GM20431 (cell line): ENCODE measurements at regions not wholly inside any gene's neighbourhood (a gene's known extent, or its start where the extent isn't known, plus 50 kb on each side); places are given as distances from the start of the nearest gene placed in this dataset.

Experiments
- in situ Hi-C: fragments of 300-500 bp; cut with MseI, MboI; formaldehyde crosslinking; loops from one replicate; pipeline ENCODE4 v1.15.0; 2020; ENCODE audit warnings: low sequenced_read_pairs; ENCODE audit not compliant: unreplicated experiment

DNA sequence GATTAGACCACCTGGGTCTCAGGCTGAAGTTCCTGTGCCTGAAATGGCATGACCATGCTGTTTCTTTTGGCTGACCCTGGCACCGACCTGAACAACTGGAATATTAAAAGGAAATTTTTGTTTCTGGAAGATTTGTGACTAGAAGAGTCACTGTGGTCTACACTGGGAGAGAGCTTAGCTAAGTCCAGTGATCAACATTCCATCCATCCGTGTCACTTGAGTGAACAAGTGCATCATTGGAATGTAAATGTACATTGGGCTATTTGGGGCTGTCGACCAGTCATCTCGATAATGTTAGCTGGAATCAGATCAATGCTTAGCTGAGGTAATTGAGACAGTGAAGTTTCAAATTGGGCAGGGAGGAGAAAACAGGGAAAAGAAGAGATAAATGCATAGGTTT, 95.4 kb upstream of the CCDC85A start:
- in situ Hi-C loops: no loop called here

GRCh38 chr2:56089931-56090330, 93.9 kb upstream of the CCDC85A start:
- in situ Hi-C loops: no loop called here

DNA sequence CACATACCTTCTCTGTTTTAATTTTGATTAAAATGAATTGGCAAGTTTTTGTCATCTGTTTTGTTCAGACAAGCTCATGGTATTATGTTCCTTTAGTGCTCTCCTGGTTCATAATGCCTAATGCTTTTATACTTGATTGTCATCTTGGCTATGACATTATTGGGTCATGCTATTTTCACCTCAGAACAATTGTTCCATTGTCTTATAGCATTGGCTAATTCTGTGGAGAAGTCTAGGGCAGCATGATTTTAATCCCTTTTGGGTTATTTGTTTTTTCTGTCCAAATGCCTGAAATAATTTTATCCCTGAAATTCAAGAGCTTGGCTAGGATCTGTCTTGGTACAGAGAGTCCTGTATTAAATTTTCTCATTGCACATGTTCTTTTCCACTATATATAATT, 83.8 kb upstream of the CCDC85A start:
- in situ Hi-C loops: no loop called here

DNA sequence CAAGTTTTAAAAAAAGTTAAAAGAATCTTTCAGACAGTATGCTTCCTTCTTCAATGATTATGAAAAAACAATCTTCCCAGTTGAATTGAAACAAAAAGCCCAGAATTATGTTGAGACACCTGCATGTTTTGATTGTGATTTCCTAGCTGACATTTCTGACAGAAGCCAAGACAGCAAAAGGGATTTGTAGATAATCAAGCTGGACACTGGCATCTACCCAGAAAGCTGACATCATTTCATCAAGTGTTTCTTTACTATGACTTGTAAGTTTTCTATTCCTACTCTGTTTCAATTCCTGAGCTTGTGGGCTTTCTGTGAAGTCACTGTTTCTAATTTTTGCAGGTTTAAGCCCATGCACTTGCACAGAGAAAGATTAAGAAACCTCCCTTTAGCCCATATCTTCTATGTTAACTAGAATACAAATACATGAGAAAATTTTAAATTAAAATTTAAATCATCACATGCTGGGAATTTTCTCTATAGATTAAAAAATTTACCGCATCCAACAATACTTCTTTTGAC, 82.9 kb upstream of the CCDC85A start:
- in situ Hi-C loops: no loop called here

DNA sequence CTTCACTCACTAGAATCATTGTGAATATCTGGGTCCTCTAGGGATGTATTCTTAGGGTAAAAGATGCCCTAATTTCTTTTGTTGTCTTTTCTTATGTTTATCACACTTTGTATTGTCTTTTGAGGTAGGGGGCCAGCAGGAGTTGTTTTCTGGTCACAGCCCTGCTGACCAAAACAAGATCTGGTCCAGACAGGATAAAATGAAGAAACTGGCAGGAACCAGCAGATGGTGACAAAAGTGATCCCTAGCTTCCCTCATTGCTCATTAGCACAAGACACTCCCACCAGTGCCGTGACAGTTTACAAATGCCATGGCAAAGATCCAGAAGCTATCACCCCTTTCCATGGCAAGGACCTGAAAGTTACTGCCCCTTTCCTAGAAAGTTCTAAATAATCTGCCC, 81.7 kb upstream of the CCDC85A start:
- in situ Hi-C loops: no loop called here

DNA sequence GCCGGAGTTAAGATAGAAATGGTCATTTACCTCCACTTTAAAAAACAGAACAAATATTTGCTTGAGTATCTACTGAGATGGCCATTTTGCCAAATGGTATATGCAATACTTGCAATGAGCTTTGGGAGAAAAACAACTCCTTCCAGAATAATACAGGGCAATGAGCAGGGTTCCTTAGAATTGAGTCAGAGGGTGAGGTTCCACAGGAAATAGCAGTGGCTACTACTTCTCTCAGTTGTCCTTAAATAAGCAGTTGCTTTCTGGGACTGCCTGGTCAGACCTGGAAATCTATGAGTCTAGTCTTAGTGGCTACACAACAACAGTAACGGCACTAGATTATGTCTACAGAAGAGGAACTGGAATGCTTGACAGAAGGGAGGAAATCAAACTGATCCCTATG, 80.9 kb upstream of the CCDC85A start:
- in situ Hi-C loops: no loop called here

GRCh38 chr2:56104962-56105361, 78.8 kb upstream of the CCDC85A start:
- in situ Hi-C loops: no loop called here

DNA sequence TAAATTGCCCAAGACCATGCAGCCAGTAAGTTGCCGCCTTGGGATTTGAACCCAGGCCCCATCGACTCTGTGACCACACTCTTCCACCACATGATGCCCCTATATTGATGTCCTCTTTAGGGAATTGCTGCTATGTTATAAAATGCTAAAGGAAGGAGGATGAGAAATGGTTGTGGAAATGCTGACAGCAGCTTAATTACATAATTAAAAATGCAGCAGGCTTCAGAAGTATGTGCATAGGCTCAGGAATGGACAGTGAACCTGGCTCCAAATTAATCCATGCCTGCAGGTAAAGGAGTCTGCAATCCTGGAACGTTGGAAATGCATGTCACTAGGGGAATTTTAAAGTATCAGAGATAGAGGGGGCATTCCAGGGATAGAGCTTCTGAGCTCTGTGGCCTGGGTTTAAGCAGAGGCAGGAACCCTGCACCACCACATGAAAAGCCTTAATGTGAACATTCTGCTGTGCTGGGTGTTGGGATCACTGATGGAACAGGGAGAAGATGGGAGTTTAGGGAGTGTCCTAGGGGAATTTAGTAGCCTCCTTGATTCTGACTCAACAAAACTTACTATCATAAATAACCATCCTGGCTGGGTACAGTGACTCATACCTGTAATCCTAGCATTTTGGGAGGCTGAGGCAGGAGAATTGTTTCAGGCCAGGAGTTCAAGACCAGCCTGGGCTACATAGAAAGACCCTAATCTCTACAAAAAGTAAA, 76.1 kb upstream of the CCDC85A start:
- in situ Hi-C loops: no loop called here

- in situ Hi-C loops: no loop called here
These were observed 75.0 kb upstream of the CCDC85A start for GRCh38 chr2:56108806-56109205.

DNA sequence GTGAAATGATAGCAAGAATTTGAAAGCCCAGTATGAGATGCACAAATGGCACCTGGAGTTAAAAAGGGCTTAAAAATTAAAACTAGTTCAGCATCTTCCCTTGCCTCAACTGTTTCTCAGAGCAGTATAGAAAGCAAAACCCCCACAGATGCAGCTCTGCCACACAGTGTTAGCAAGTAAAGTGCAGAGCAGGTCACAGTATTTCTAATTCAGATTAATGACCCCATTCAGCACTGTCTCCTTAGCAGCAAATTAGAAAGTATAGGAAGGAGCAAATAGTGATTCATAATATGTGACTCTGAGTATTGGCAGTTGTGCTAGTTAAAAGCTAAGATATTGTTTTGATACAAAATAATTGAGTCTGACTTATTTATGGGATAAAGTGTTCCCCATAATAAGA, 73.8 kb upstream of the CCDC85A start:
- in situ Hi-C loops: no loop called here

DNA sequence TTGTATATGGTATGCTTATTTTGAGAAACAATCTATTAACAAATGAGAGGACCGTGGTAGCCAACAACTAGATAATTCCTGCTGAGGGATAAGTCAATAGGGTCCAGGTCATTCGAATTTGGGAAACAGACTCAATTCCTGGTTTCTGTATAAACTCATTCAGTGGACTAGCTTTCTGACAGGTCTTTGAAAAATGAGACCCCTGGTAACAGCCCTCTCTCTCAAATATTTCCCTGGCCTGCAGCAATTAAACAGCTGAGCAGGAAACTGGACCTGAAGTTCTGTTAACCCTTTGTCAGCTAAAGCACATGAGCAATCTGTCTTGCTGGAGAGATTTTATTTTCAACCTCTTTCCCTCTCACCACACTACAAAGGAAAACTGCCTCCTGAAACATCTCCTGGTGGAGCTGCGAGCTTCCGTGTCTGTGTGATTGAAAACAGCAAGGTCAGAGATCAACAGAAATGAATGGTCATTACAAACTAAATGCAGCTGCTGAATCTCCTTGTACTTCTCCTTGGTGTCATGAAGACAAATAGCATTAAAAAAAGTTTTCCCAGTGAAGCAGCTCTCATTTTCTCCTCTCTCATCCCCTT, 70.3 kb upstream of the CCDC85A start:
- in situ Hi-C loops: no loop called here

- in situ Hi-C loops: no loop called here
These were observed 66.0 kb upstream of the CCDC85A start for GRCh38 chr2:56117764-56118163.

- in situ Hi-C loops: no loop called here
These were observed 65.3 kb upstream of the CCDC85A start for GRCh38 chr2:56118474-56118873.

- in situ Hi-C loops: loop anchor here (10.0 kb wide), 1 partner anchor 407 kb away; no protein-coding TSS in a partner anchor
These were observed 61.8 kb upstream of the CCDC85A start for GRCh38 chr2:56121995-56122394.

DNA sequence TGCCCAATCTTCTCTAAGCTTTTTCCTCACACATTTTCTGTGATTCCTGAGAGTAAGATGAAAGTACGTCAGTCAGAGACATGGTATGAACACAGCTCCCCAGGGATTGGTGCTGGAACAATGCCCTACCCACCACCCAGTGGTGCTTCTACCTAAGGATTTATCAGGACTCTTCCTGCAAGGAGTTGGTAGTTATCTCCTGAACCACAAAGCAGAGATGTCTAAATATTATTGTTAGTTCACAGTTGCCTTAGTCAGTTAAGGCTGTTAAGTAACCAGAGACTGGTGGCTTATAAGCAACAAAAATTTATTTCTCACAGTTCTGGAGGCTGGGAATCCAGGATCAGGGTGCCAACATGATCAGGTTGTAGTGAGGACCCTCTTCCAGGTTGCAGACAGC, 60.3 kb upstream of the CCDC85A start:
- in situ Hi-C loops: loop anchor here (10.0 kb wide), 1 partner anchor 409 kb away; no protein-coding TSS in a partner anchor

DNA sequence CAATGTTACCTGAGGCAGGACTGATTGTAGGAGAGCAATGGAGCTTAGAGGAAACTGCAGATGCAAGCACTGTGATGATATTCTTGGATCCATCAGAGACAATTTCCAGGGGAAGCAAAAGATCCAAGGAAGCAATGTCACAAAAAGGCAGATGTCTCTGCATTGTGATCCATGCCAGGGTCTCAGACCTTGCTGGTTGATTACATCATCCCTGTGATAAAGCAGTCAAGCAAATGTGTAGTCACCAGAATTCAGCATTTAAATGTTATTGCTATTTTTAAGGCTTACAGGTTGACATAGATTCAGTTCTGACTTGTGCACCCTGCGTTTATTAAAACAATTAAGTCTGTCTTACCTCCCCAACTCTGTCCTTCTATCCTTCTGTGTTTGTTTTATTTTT, 56.8 kb upstream of the CCDC85A start:
- in situ Hi-C loops: loop anchor here (10.0 kb wide), 1 partner anchor 412 kb away; no protein-coding TSS in a partner anchor

DNA sequence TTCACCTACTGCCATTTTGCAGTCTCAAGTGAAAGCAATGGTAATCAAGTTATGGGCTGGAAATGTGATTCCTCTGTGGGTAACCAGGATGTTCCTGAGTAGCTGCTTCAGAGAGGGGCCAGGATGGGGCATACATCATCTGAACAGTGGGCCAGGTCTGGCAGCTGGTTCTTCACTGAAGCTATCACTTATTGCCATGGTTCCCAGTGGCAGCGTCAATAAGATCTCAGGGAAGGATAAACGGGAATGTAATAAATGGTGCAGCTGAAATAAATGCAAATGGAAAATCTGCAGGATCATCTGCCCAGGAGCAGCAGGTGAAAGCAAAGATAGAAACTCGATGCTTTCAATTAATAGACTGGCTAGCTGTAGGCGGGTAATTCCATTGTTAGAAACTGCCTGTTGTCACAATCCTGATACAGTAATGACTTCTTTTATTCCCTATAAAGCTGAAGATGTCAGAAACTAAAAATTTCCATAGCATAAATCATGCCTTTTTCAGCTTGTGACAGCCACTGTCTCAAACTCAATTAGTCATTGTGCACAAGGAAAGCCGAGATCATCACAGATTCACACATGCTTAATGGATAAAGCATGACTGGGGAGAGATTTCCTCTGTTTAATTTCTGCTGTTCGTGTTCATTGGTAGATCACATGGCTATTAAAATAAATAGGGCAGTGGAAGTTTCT, 56.2 kb upstream of the CCDC85A start:
- in situ Hi-C loops: loop anchor here (10.0 kb wide), 1 partner anchor 413 kb away; no protein-coding TSS in a partner anchor

- in situ Hi-C loops: loop anchor here (10.0 kb wide), 1 partner anchor 413 kb away; no protein-coding TSS in a partner anchor
These were observed 55.6 kb upstream of the CCDC85A start for GRCh38 chr2:56128235-56128634.

DNA sequence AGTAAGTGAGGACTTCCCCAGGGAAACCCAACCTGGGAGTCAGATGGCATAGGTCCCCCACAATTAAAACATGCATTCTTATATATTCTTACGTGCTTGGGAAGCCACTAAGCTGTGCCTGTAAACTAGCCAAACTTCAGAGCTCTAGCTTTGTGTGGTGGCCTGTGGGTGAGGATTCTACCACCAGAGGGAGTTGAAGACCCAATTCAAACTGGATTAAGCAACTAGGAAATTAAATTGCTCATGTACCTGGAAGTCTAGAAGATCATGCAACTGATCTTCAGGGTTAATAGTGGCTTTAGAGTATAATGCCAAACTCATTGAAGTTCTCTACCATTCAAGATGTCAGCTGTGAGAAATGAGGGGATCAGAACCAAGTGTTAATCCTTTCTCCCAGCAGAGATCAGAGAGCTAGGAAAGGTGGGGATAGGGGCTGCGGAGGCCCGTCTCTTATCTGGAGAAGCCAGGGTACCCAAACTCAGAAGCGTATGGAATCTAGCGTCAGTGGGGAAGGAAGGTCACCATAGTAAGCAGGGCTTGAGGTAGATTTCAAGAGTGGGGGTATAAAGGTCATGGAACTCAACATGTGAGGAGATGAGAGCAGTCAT, 53.2 kb upstream of the CCDC85A start:
- in situ Hi-C loops: no loop called here

DNA sequence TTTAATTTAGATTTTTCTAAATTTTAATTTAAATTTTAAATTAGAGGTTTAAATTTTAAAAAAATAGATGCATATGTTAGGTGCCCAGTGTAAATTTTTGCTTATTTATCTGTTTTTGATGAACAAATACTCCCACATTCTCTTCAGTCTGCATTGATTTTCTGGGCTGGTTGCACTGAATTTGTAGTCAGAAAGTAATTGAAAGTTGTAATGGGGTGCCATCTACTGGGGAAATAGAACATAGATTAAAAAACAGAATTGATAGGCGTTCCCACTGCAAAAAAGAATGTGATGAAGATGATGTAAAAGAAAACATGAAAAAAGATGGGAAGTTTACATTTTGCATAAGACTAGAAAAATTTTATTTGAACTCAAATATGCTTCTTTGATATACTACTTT, 51.7 kb upstream of the CCDC85A start:
- in situ Hi-C loops: no loop called here

DNA sequence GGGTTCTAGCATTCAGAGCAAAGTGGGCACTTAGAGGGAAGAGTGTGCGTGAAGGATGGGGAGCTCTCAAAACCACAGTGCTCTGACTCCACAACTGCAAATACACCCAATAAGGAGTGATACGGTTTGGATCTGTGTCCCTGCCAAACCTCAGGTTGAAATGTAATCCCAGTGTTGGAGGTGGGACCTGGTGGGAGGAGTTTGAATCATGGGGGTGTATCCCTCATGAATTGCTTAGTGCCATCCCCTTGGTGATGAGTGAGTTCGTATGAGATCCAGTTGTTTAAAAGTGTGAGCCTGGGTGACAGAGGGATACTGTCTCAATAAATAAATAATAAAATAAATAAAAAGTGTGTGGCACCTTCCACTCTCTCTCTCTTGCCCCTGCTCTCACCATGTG, 50.3 kb upstream of the CCDC85A start:
- in situ Hi-C loops: no loop called here
